Endodermal cell (in vitro differentiated cells): ENCODE measurements at regions not wholly inside any gene's neighbourhood (a gene's known extent, or its start where the extent isn't known, plus 50 kb on each side); places are given as distances from the start of the nearest gene placed in this dataset.

ENCODE experiments used
- DNase-seq: peaks from one replicate; pipeline ENCODE4 v3.0.0-alpha.2; 2017
- H3K27ac ChIP-seq: 2 replicates; pipeline ENCODE4 v1.5.1; 2013; ENCODE audit warnings: mild to moderate bottlenecking, low read depth, low read length, moderate library complexity
- H3K27me3 ChIP-seq: 2 replicates; pipeline ENCODE4 v1.6.1; 2013; ENCODE audit warnings: mild to moderate bottlenecking, low read length, moderate library complexity; ENCODE audit not compliant: insufficient read depth, control insufficient read depth, poor library complexity, severe bottlenecking
- H3K36me3 ChIP-seq: 2 replicates; pipeline ENCODE4 v1.7.0; 2013; ENCODE audit warnings: mild to moderate bottlenecking, low read length, moderate library complexity; ENCODE audit not compliant: control insufficient read depth, insufficient read depth
- H3K4me1 ChIP-seq: one replicate; pipeline ENCODE4 v1.7.0; 2013; ENCODE audit warnings: low read length; ENCODE audit not compliant: control insufficient read depth, insufficient read depth
- H3K4me3 ChIP-seq: 2 replicates; pipeline ENCODE4 v1.5.1; 2013; ENCODE audit warnings: mild to moderate bottlenecking, low read length, moderate library complexity
- H3K9ac ChIP-seq: 2 replicates; pipeline ENCODE4 v1.6.1; 2013; ENCODE audit warnings: mild to moderate bottlenecking, low read length, moderate library complexity; ENCODE audit not compliant: poor library complexity, severe bottlenecking; ENCODE audit errors: extremely low read depth
- H3K9me3 ChIP-seq: 2 replicates; pipeline ENCODE4 v1.6.1; 2013; ENCODE audit warnings: mild to moderate bottlenecking, low read length, moderate library complexity; ENCODE audit not compliant: control insufficient read depth
- H3K27ac Mint-ChIP-seq: 2 replicates; pipeline ENCODE4 v1.8.0; 2020; ENCODE audit warnings: mixed read lengths
- H3K27me3 Mint-ChIP-seq: 2 replicates; pipeline ENCODE4 v1.8.0; 2021; ENCODE audit warnings: mild to moderate bottlenecking, mixed read lengths; ENCODE audit not compliant: insufficient read depth
- H3K36me3 Mint-ChIP-seq: 2 replicates; pipeline ENCODE4 v1.8.0; 2020; ENCODE audit warnings: low read depth, mixed read lengths
- H3K4me1 Mint-ChIP-seq: 2 replicates; pipeline ENCODE4 v1.8.0; 2020; ENCODE audit warnings: mixed read lengths
- H3K4me3 Mint-ChIP-seq: 2 replicates; pipeline ENCODE4 v1.8.0; 2020; ENCODE audit warnings: mild to moderate bottlenecking, moderate library complexity, mixed read lengths
- H3K9me3 Mint-ChIP-seq: 2 replicates; pipeline ENCODE4 v1.8.0; 2020; ENCODE audit warnings: mild to moderate bottlenecking, mixed read lengths
- CTCF ChIP-seq: fragments of 200-600 bp; sonication (generic); conservative IDR thresholded peaks from 2 replicates; pipeline ENCODE4 v1.5.0; 2021; ENCODE audit warnings: antibody characterized with exemption, mild to moderate bottlenecking
- WGBS, 2 experiments: methylation state at CpG; one replicate each; pipeline versions ENCODE4 v1.1.5 to v1.1.7; 2013; ENCODE audit warnings: missing lambda C conversion rate in 2 of 2, mixed read lengths in 1 of 2; ENCODE audit not compliant: insufficient coverage in 1 of 2, insufficient read length in 1 of 2; 5-methylcytosine and 5-hydroxymethylcytosine counted together

GRCh38 chr7:68442931-68443631 lies 1155.2 kb upstream of the AUTS2 start:
- Mint-ChIP-seq H3K4me3 (no peak overlapping the region), H3K27ac (no peak overlapping the region), H3K27me3 (no peaks in the 10 kb centered on the region), H3K36me3 (no peaks in the 10 kb centered on the region), H3K4me1 (no peaks in the 10 kb centered on the region), H3K9me3 (peaks cover 6% of the 10 kb centered on the region)
- H3K36me3 ChIP-seq, result no peaks in the 10 kb centered on the region
- TF ChIP-seq CTCF, result no peak
- no peaks in the 10 kb centered on the region for H3K9me3 ChIP-seq
- no peak overlapping the region for H3K27ac ChIP-seq
- H3K27me3 ChIP-seq, result no peaks in the 10 kb centered on the region
- WGBS, 2 experiments, result 92 to 94% methylated on average over 6 of the region's 6 CpGs
- no peak overlapping the region for H3K4me3 ChIP-seq
- H3K9ac ChIP-seq, result no peak overlapping the region
- H3K4me1 ChIP-seq, result no peaks in the 10 kb centered on the region
- DNase-seq, result no peak

GRCh38 chr7:68444042-68444441 lies 1154.2 kb upstream of the AUTS2 start:
- H3K4me1 Mint-ChIP-seq, result no peaks in the 10 kb centered on the region
- H3K36me3 Mint-ChIP-seq, result no peaks in the 10 kb centered on the region
- no peak for DNase-seq
- H3K27me3 Mint-ChIP-seq, result no peaks in the 10 kb centered on the region
- Histone ChIP-seq H3K27ac (no peak overlapping the region), H3K27me3 (no peaks in the 10 kb centered on the region), H3K36me3 (no peaks in the 10 kb centered on the region), H3K4me3 (no peak overlapping the region), H3K9ac (no peak overlapping the region), H3K4me1 (no peaks in the 10 kb centered on the region), H3K9me3 (no peaks in the 10 kb centered on the region)
- H3K4me3 Mint-ChIP-seq, result no peak overlapping the region
- 88 to 94% methylated on average over 2 of the region's 2 CpGs for WGBS, 2 experiments
- H3K27ac Mint-ChIP-seq, result no peak overlapping the region
- peaks cover 1% of the 10 kb centered on the region for H3K9me3 Mint-ChIP-seq
- no peak for TF ChIP-seq CTCF

GRCh38 chr7:68444956-68445355 lies 1153.3 kb upstream of the AUTS2 start:
- Histone ChIP-seq H3K4me3 (no peak overlapping the region), H3K27ac (no peak overlapping the region), H3K27me3 (no peaks in the 10 kb centered on the region), H3K36me3 (no peaks in the 10 kb centered on the region), H3K4me1 (no peaks in the 10 kb centered on the region), H3K9ac (no peak overlapping the region), H3K9me3 (no peaks in the 10 kb centered on the region)
- no peaks in the 10 kb centered on the region for H3K27me3 Mint-ChIP-seq
- H3K27ac Mint-ChIP-seq, result no peak overlapping the region
- no peak for TF ChIP-seq CTCF
- 80 to 94% methylated on average over 1 to 3 of the region's 3 CpGs for WGBS, 2 experiments
- no peaks in the 10 kb centered on the region for H3K36me3 Mint-ChIP-seq
- no peaks in the 10 kb centered on the region for H3K9me3 Mint-ChIP-seq
- no peak overlapping the region for H3K4me3 Mint-ChIP-seq
- H3K4me1 Mint-ChIP-seq, result no peaks in the 10 kb centered on the region
- no peak for DNase-seq
